ENCODE measurements at regions not wholly inside any gene's neighbourhood (a gene's known extent, or its start where the extent isn't known, plus 50 kb on each side); places are given as distances from the start of the nearest gene placed in this dataset.
"Not testable (repeated sequence)": the region's sequence is repeated elsewhere in the genome, so short reads cannot be mapped to it uniquely, and the experiment has no call there.

DNA sequence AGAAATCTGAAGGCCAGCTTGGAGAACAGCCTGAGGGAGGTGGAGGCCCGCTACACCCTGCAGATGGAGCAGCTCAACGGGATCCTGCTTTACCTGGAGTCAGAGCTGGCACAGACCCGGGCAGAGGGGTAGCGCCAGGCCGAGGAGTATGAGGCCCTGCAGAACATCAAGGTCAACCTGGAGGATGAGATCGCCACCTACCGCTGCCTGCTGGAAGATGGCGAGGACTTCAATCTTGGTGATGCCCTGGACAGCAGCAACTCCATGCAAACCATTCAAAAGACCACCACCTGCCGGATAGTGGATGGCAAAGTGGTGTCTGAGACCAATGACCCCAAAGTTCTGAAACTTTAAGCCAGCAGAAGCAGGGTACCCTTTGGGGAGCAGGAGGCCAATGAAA lies 318.4 kb downstream of the ZFHX3 start:
- H3K4me3 ChIP-seq (ENCODE audit: low read depth, low read length): not testable (repeated sequence)

DNA sequence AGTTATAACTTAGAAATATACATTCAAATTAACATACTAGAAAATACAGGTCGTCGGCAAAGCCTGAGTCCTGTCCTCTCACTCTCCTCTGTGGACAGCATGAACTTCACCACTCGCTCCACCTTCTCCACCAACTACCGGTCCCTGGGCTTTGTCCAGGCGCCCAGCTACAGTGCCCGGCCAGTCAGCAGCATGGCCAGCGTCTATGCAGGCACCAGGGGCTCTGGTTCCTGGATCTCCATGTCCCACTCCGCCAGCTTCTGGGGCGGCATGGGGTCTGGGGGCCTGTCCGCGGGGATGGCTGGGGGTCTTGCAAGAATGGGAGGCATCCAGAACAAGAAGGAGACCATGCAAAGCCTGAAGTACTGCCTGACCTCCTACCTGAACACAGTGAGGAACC lies 319.4 kb downstream of the ZFHX3 start:
- H3K4me3 ChIP-seq (ENCODE audit: low read depth, low read length): no peak overlapping the region

DNA sequence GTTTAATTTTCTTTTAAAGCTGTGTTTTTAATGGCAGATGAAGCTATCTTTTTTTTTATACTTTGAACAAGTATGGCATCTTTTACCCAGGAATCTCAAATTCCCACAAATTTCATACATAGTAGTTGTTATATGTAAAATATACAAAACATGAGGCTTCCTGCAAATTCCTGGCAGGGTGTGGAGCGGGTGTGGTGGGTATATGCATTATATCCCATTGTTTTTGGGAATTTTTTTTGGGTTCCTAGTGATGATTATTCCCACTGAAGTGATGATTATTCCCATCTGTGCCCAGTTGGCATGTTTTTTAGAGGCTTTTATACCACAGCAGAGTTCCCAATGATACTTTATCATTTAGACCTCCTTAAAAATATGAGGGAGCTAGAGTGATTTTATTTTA lies 320.4 kb downstream of the ZFHX3 start:
- H3K4me3 ChIP-seq (ENCODE audit: low read depth, low read length): no peak overlapping the region

DNA sequence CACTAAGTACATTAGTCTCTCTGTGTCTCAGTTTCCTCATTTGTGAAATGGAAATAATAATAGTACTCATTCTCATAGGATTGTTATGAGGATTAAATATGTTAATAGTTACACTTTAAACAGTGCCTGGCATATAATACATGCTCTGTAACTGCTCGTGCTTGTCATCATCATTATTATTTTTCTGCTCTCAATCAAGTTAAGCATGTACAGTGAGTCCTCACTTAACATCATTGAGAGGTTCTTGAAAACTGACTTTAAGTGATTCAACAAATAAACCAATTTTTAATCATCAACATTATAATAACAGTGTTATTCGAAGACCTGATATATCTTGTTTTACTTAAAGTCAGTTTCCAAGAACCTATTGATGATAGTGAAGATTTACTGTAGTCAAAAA lies 322.3 kb downstream of the ZFHX3 start:
- no peak overlapping the region for H3K4me3 ChIP-seq (ENCODE audit: low read depth, low read length)

DNA sequence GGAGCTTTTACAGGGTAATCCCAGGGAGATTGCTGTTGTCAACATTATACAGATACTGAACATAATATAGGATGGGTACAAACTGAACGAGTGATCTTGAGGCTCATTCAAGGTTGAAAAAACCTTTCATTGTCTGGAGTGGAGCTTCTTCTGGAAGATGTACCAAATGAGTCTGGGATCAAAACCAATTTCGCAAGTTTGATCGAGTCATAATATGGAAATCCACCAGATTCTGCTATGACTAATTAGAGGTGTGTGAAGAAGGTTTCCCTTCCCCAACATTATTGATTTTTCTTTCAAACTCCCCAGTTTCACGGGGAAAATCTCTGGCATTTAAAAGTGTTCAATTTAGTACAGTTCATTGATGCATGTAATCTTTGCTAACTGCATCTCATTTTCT lies 324.1 kb downstream of the ZFHX3 start:
- H3K4me3 ChIP-seq (ENCODE audit: low read depth, low read length): no peak overlapping the region

DNA sequence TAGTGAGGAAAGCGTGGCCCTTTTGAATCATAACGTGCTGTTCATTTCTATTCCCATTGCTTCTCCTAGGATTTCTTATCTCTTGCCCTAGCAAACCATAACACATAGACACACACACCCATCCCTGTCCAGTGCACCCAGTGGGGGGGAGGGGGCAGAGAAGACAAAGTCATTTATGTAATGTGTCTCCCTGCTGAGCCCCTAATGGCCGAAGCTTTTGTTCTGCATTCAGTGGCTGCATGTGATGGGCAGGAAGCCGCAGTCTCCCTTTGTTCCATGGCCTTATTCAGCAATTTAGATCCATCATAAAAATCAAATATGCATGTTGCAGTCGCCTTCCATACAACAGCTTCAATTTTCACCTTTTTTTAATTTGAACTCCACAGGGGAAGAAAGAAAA lies 325.4 kb downstream of the ZFHX3 start:
- no peak overlapping the region for H3K4me3 ChIP-seq (ENCODE audit: low read depth, low read length)

DNA sequence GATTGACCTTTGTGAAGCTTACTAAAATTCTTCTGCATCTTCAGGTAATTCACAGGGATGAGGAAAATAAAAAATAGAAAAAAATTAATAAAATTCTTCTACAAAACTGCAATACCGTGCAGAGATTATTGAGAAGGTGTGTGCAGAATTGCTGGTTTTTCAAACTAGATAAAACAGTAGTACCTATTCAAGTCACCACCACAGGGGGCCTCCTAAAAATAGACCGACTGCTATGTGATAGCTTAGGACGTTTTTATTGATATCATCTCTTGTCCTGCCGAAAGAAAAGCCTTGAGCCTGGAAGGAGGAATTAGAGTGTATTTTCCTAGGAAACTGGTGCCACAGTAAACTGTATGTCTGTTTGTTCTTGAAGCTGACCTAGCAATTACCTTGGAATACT lies 325.9 kb downstream of the ZFHX3 start:
- no peak overlapping the region for H3K4me3 ChIP-seq (ENCODE audit: low read depth, low read length)

DNA sequence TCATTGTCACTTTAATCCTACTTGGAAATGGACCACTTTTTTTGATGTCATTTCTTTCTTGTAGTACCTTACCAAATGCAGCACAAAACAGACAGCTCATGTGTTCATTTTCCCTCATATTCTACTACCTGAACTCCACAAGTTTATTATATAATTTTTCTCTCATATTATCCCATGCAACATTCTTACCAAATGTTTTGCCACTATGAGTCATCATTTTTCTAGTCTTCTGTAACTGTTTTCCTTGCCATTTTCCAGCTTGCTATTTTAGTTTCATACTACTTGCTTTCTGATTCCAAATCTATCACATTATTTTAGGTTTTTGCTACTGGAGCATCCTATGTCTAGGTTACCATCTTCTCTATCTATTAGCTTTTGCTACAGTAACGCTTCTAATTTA lies 332.7 kb downstream of the ZFHX3 start:
- no peak overlapping the region for H3K4me3 ChIP-seq (ENCODE audit: low read depth, low read length)

DNA sequence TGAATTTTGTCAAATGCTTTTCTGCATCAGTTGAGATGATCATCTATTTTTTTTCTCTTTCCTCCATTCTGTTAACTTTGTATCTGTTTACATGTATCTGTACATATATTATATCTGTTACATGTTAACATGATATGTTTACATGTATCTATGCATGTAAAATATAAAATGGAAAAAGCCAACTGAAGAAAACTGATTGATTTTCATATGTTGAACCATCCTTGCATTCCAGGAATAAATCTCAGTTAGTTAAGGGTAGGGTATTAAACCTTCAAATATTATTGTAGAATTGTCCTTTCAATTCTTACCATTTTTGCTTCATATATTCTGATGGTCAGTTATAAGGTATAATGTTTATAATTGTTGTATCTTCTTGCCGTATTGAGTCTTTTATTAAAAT lies 336.1 kb downstream of the ZFHX3 start:
- no peak overlapping the region for H3K4me3 ChIP-seq (ENCODE audit: low read depth, low read length)

DNA sequence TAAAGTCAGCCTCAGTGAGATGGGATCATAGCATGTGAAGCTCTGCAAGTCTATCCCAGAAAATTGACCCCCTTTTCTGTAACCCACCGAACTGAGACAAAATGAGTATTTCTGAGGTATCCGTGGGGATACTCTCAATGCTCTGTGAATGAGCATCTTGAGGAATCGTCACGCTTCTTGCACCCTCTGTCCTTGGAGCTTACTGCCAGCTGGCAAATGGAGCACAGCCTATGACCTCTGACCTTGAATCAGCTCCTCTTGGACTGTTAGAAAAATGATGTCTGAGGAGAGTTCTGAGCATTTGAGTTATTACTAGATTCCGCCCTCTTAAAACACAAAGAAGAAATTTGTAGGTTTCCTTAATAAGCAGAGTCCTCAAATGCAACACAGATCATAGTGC lies 342.1 kb downstream of the ZFHX3 start:
- H3K4me3 ChIP-seq (ENCODE audit: low read depth, low read length): no peak overlapping the region

DNA sequence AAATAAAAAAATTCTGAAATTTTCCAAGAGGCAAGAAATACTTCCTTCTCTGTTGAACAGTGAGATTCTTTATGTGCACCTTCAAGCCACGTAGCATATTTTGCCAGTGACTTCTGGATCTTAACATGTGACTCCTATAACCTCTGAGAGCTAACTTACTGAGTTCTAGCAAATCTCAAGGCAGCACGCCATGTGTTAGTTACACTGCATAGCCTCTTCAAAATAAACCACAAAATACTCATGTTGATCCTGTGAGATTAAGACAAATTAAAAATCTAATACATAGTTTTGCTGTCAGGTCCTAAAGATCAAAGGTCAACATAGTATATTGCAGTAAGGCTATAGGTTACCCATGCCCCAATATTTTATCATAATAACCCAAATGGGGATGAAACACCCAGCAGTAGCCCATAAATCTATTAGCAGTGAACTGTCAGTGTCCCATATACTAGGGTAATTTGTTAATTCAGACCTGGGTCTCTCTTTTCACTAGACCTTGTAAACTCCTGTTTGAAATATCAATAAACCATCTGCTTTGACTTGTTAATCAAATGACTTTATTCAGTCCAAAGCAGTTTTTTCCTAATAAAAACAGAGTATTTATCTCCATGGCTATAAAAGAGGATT lies 343.1 kb downstream of the ZFHX3 start:
- no peak overlapping the region for H3K4me3 ChIP-seq (ENCODE audit: low read depth, low read length)

DNA sequence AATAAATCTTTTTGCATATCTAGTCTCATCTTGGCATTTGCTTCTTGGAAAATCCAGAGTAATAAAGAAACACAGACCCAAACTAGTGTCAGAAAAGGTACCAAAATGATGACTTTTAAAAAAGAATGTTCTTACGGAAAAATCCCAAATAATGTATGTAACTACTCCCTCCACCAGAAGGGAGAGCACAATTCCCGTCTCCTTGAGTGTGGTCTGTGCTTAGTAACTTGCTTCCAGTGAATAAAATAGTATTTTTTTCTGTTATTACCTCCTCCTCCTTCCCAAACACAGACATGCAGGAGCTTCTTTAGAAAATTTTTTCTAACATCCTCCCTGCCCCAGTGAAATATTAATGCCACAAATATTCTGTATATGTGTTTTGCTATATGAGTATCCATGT lies 358.1 kb downstream of the ZFHX3 start:
- no peak overlapping the region for H3K4me3 ChIP-seq (ENCODE audit: low read depth, low read length)

DNA sequence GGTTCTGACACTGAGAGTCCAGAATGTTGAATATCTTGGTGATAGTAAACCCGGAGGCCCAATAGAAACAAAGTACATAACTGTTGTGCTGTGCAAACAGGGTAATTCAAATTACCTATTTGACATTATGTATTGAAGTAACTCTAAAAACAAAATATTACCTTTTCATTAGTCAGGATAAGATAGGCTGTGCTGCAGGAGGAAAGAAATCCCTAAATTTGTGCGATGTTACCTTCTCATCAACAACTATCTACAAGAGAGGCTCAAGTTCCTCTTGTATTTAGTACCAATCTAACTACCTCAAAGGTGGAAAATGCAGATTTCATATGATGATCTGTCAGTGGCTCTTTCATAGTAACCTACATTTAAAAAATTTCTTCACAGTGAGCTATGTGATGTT lies 367.2 kb downstream of the ZFHX3 start:
- no peak overlapping the region for H3K4me3 ChIP-seq (ENCODE audit: low read depth, low read length)

DNA sequence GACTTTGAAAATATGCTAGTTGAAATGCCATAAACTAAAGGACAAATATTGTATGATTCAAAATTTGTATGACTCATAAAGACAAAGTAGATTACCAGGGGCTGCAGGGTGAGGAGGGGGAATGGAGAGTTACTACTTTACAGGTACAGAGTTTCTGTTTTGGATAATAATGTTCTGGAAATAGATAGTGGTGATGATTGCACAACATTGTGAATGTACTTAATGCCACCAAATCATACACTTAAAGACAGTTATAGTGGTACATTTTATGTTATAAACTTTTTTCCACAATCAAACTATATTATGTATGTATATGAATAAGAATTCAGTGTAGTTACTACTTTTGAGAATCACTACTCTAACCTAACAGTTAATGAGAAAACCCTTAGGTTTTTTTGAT lies 368.1 kb downstream of the ZFHX3 start:
- H3K4me3 ChIP-seq (ENCODE audit: low read depth, low read length): no peak overlapping the region

DNA sequence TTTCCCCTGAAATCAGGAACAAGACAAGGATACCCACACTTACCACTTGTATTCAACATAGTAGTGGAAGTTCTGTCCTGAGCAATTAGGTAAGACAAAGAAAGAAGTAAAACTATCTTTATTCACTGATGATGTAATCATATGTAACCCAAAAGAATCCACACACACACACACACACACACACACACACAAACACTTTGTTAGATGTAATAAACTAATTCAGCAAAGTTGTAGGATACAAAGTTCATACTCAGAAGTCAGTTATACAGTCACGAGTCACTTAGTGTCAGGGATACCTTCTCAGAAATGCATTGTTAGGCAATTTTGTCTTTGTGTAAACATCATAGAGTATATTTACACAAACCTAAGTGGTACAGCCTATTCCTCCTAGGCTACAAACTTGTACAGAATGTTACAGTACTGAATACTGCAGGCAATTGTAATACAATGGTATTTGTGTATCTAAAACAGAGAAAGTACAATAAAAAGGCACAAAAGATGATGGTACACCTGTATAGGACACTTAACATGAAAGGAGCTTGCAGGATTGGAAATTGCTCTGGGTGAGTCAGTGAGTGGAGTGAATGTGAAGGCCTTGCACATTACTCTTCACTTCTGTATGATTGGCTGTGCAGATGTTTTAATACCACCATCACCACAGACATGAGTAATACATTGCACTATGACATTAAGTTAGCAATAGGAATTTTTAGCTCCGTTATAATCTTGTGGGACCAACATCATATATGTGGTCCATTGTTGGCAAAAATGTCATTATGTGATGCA lies 370.1 kb downstream of the ZFHX3 start:
- no peak overlapping the region for H3K4me3 ChIP-seq (ENCODE audit: low read depth, low read length)

DNA sequence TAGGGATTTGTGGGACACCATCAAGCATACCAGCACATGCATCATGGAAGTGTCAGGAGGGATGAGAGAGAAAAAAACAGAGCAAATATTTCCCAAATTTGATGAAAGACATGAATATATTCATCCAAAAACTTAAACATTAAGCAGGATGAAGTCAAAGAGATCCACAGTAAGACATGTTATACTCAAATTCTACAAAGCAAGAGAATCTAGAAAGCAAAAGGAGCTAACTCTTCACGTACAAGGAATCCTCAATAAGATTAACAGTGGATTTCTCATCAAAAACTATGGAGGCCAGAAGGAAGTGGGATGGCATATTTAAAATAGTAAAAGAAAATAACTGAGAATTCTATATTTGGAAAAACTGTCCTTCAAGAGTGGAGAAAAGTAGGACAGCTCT lies 374.8 kb downstream of the ZFHX3 start:
- H3K4me3 ChIP-seq (ENCODE audit: low read depth, low read length): no peak overlapping the region

DNA sequence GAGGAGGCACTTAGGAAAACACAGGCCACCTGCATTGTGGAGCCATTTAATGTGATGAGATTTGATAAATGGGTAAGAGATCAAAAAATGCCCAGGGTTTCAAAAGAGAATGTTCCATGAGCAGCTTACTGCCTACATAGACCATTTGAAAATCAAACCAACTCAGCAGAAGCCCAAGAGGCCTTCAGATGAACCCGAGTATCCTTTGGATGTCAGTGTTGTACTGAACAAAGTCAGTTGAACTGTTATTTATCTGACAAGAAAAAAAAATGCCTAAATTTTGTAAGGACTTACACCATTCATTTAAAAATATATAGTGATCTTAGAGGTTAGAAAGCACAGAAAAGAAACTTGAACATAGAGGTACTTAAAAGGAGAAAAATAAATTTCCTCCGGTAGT lies 381.7 kb downstream of the ZFHX3 start:
- H3K4me3 ChIP-seq (ENCODE audit: low read depth, low read length): no peak overlapping the region

DNA sequence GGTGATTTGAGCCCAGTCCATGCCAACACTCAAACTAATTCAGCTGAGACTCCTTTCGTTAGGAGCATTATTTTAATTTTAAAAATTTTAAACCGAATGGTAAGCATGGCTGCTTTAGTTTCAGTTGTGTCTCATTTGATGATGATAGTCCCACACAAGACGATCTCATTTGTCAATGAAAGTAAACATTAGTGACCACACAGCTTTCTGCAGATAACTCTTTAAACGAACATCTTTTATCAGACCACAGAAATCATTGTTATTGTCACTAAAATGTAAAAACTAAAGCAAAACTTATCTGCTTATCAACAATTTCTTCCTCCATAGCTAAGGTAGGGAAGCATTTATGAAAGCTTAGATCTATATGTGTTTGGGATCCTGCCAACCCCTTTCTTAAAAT lies 382.2 kb downstream of the ZFHX3 start:
- peak overlapping the region; percentile 85 for H3K4me3 ChIP-seq (ENCODE audit: low read depth, low read length)

DNA sequence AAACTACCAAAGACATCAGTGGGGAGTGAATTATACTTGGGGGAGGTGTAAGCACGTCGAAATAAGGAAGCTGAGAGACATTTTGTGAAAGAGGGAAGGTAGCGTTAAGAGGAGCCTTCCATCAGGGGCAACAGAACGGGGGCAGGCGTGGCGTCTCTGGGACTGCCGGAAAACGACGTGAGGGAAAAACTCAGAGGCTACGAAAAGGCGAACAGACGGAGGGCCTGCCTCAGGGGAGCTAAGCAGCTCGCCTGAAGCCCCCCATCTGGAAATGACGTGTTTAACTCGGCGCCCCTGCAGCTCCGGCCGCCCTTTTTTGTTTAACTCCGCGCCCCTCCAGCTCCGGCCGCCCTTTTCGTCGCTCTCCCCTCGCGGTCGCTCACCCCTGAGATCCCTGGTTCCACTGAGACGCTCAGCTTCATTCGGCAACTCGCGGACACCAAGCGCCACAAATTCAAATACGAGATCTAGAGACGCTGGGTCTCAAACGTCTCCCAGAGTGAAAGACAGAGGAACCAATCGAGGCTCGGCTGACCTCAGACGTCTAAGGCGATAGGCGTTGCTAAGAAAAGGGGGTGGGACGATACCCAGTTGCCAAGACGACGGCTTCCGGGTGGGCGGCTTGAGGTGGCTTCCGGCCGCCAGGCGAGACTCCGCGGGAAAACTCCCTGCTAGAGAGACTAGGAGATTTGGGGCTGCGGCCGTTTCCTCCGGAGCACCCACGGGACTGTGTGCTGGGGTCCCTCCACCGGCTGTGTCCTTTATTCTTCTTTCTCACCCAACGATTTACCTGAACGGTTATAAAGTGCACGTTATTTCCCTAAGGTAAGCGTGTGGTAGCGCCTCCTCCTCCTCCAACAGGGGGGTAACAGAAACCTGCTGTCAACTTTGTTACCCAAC lies 383.2 kb downstream of the ZFHX3 start:
- peak overlapping the region; percentile 85 for H3K4me3 ChIP-seq (ENCODE audit: low read depth, low read length)

DNA sequence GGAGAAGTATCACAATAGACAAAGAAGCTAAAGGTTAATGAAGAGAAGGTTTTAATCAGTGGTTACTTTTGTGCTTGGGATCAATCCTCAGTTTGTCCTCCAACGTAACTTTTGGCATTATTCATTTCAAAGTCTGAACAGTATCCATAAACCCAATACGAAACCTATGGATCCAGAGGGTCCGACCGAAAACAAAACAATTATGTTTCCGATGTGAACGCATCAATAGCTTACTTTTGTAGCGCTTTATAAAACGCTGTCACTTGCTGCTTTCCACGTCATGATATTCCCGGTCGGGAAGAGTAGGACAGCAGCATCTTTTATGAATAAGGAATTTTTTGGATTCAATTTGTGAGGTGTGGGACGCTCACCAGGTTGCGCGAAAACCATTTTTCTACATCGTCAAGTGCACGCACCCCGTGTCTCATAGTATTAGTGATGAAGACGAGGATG lies 383.8 kb downstream of the ZFHX3 start:
- peak overlapping the region; percentile 85 for H3K4me3 ChIP-seq (ENCODE audit: low read depth, low read length)

DNA sequence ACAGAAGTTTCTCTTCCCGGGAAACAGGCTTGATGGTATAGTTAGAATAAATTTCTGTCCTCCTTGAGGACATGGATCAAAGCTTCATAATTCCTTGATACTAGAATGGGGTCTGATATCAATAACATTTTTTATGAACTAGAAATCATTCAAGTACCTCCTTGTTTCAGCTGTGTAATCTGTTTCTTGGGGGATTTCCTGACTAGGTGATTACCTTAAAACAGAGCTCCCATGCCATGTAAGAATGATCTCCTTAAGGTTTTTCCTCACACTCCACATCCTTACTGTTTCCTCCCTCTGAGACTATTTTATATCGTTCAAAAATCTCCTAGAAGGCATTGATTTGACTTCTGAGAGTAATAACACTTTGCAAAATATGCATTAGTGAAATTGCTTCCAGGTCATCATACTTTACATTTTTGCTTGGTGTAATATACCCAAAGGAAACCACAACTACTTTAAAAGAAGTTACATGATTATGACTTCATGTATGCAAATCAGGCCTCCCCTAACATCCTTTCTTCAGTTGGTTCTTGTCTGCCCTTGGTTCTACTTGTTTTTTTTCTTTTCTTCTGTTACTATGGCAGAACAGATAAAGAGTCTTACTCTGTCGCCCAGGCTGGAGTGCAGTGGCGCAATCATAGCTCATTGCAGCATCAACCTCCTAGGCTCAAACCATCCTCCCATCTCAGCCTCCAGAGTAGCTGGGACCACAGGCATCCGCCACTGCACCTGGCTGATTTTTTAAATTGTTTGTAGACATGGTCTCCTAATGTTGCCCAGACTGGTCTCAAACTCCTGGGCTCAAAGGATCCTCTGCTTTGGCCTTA lies 388.8 kb downstream of the ZFHX3 start:
- H3K4me3 ChIP-seq (ENCODE audit: low read depth, low read length): no peak overlapping the region
